HG03060 (cell line): ENCODE measurements at regions not wholly inside any gene's neighbourhood (a gene's known extent, or its start where the extent isn't known, plus 50 kb on each side); places are given as distances from the start of the nearest gene placed in this dataset.

ENCODE experiments used
- ATAC-seq: cut with Tn5 transposase; IDR thresholded peaks from one replicate; pipeline ENCODE4 v1.9.1; 2021; ENCODE audit warnings: low read depth, moderate number of reproducible peaks; ENCODE audit not compliant: unreplicated experiment

GRCh38 chr5:174189654-174190541 lies 144.4 kb downstream of the NSG2 start:
- no peak for ATAC-seq

GRCh38 chr5:174191076-174191475 lies 145.6 kb downstream of the NSG2 start:
- no peak for ATAC-seq

GRCh38 chr5:174191850-174192655 lies 146.5 kb downstream of the NSG2 start:
- no peak for ATAC-seq

GRCh38 chr5:174192901-174193300 lies 147.4 kb downstream of the NSG2 start:
- no peak for ATAC-seq

- ATAC-seq: no peak
Measured at GRCh38 chr5:174195517-174195916, 150.0 kb downstream of the NSG2 start.

- no peak for ATAC-seq
Measured at GRCh38 chr5:174197929-174198328, 152.4 kb downstream of the NSG2 start.

GRCh38 chr5:174198541-174198940 lies 153.0 kb downstream of the NSG2 start:
- ATAC-seq: no peak

GRCh38 chr5:174202996-174203395 lies 157.5 kb downstream of the NSG2 start:
- no peak for ATAC-seq

- no peak for ATAC-seq
Measured at GRCh38 chr5:174204535-174205313, 159.2 kb downstream of the NSG2 start.

- ATAC-seq: no peak
Measured at GRCh38 chr5:174205939-174206338, 160.4 kb downstream of the NSG2 start.

GRCh38 chr5:174210596-174211276 lies 165.2 kb downstream of the NSG2 start:
- no peak for ATAC-seq

GRCh38 chr5:174211277-174211626 lies 165.7 kb downstream of the NSG2 start:
- ATAC-seq: no peak

- ATAC-seq: no peak
Measured at GRCh38 chr5:174217527-174217926, 172.0 kb downstream of the NSG2 start.

- no peak for ATAC-seq
Measured at GRCh38 chr5:174218162-174218561, 172.7 kb downstream of the NSG2 start.

- no peak for ATAC-seq
Measured at GRCh38 chr5:174220417-174220816, 174.9 kb downstream of the NSG2 start.

- no peak for ATAC-seq
Measured at GRCh38 chr5:174221436-174221835, 175.9 kb downstream of the NSG2 start.

GRCh38 chr5:174221946-174222345 lies 176.4 kb downstream of the NSG2 start:
- no peak for ATAC-seq

- ATAC-seq: no peak
Measured at GRCh38 chr5:174222891-174223290, 177.4 kb downstream of the NSG2 start.

GRCh38 chr5:174223355-174223754 lies 177.8 kb downstream of the NSG2 start:
- ATAC-seq: no peak

GRCh38 chr5:174229068-174229467 lies 183.6 kb downstream of the NSG2 start:
- no peak for ATAC-seq
